Left renal pelvis (tissue), 4 donors: ENCODE measurements at regions not wholly inside any gene's neighbourhood (a gene's known extent, or its start where the extent isn't known, plus 50 kb on each side); places are given as distances from the start of the nearest gene placed in this dataset.
"Not testable (repeated sequence)": the region's sequence is repeated elsewhere in the genome, so short reads cannot be mapped to it uniquely, and the experiment has no call there.

Experiments used
- DNase-seq, 4 donors: peaks; one replicate each; pipeline ENCODE4 v3.0.0-alpha.2; 2013; ENCODE audit warnings: low read depth in 4 of 4, low spot score in 3 of 4

- DNase-seq, result no peak
Observed at GRCh38 chrX:128436397-128437103, 384.3 kb upstream of the ACTRT1 start.

GRCh38 chrX:128425546-128425945 is 373.3 kb upstream of the ACTRT1 start:
- DNase-seq, result no peak

- DNase-seq, result no peak
Observed at GRCh38 chrX:128408842-128409241, 356.6 kb upstream of the ACTRT1 start.

GRCh38 chrX:128396601-128397000 is 344.4 kb upstream of the ACTRT1 start:
- no peak for DNase-seq

GRCh38 chrX:128383846-128384245 is 331.6 kb upstream of the ACTRT1 start:
- not testable (repeated sequence) for DNase-seq

GRCh38 chrX:128365492-128365891 is 313.3 kb upstream of the ACTRT1 start:
- no peak for DNase-seq

GRCh38 chrX:128335671-128336070 is 283.5 kb upstream of the ACTRT1 start:
- no peak for DNase-seq

GRCh38 chrX:128334821-128335220 is 282.6 kb upstream of the ACTRT1 start:
- DNase-seq, result no peak

GRCh38 chrX:128310912-128311311 is 258.7 kb upstream of the ACTRT1 start:
- DNase-seq, result no peak

- no peak for DNase-seq
Observed at GRCh38 chrX:128309311-128309710, 257.1 kb upstream of the ACTRT1 start.

GRCh38 chrX:128294198-128294597 is 242.0 kb upstream of the ACTRT1 start:
- no peak for DNase-seq

GRCh38 chrX:128287693-128288092 is 235.5 kb upstream of the ACTRT1 start:
- no peak for DNase-seq

GRCh38 chrX:128250621-128251020 is 198.4 kb upstream of the ACTRT1 start:
- no peak for DNase-seq

- no peak for DNase-seq
Observed at GRCh38 chrX:128216364-128216763, 164.2 kb upstream of the ACTRT1 start.

- no peak for DNase-seq
Observed at GRCh38 chrX:128165884-128166408, 113.7 kb upstream of the ACTRT1 start.

GRCh38 chrX:128156204-128156603 is 104.0 kb upstream of the ACTRT1 start:
- no peak for DNase-seq

GRCh38 chrX:128142745-128143144 is 90.5 kb upstream of the ACTRT1 start:
- DNase-seq, result no peak

- DNase-seq, result no peak
Observed at GRCh38 chrX:128106630-128107029, 54.4 kb upstream of the ACTRT1 start.

- no peak for DNase-seq
Observed at GRCh38 chrX:128105659-128106058, 53.5 kb upstream of the ACTRT1 start.
